K562 (cell line): ENCODE measurements at regions not wholly inside any gene's neighbourhood (a gene's known extent, or its start where the extent isn't known, plus 50 kb on each side); places are given as distances from the start of the nearest gene placed in this dataset.

Experiments used
- ATAC-seq: fragments of 200-7000 bp; cut with Tn5 transposase; 3 replicates; pipeline ENCODE4 v1.9.1; 2020; ENCODE audit warnings: moderate library complexity
- BruUV-seq: library from RNA; stranded (reverse); fragments of 400-500 nt; replicated peaks from 2 replicates; lab custom pipeline; 2021; lab: Mats Ljungman, UMichigan
- CTCF ChIA-PET: fragments of 300-600 bp; formaldehyde crosslinking; extraction: SDS; loops from one replicate; lab custom pipeline; 2021; ENCODE audit warnings: low intra/inter-chr PET ratio; lab: Yijun Ruan, JAX
- POLR2A ChIA-PET: fragments of 300-600, 350-650 bp; sonication (Branson Sonifier 250); formaldehyde crosslinking; extraction: SDS; loops from one replicate; lab custom pipeline; 2021; ENCODE audit warnings: antibody characterized with exemption, inconsistent platforms; lab: Yijun Ruan, JAX
- DNase-seq, 4 experiments: peaks; one replicate each; pipeline versions ENCODE4 v3.0.0 to v3.0.0-alpha.2; 2011 to 2018; ENCODE audit warnings: low spot score in 3 of 4, mixed read lengths in 3 of 4; ENCODE audit errors: extremely low read depth in 1 of 4
- FAIRE-seq: peaks from 2 replicates; lab custom pipeline; 2011; peaks lifted over from hg19 to GRCh38; lab: Jason Lieb, UNC
- H2AFZ ChIP-seq: 2 replicates; pipeline ENCODE4 v1.6.0; 2011; ENCODE audit warnings: low read depth, low read length, control low read depth, inconsistent platforms
- H3K27ac ChIP-seq: fragments of 200-600 bp; 3 replicates; pipeline ENCODE4 v1.8.0; 2011; ENCODE audit warnings: low read depth, mild to moderate bottlenecking, control low read depth, inconsistent platforms, low read length, moderate library complexity, mixed read lengths; ENCODE audit errors: extremely low read depth
- H3K27me3 ChIP-seq, 2 experiments: fragments of 300-600 bp in 1 of 2; 2 replicates in 1 of 2; 3 replicates in 1 of 2; pipeline versions ENCODE4 v1.6.0 to v1.8.0; 2011; ENCODE audit warnings: inconsistent platforms in 2 of 2, low read length in 2 of 2, mild to moderate bottlenecking in 1 of 2, mixed read lengths in 1 of 2, moderate library complexity in 1 of 2; ENCODE audit not compliant: control insufficient read depth in 2 of 2, insufficient read depth in 2 of 2
- H3K36me3 ChIP-seq: fragments of 300-600 bp; 3 replicates; pipeline ENCODE4 v1.8.0; 2011; ENCODE audit warnings: mild to moderate bottlenecking, low read length, inconsistent platforms; ENCODE audit not compliant: control insufficient read depth, insufficient read depth
- H3K4me1 ChIP-seq, 2 experiments: fragments of 200-600 bp in 1 of 2; replicated peaks in 1 of 2; 2 replicates in 1 of 2; 3 replicates in 1 of 2; pipeline versions ENCODE4 v1.5.1 to v1.8.0; 2011; ENCODE audit warnings: inconsistent platforms in 2 of 2, low read length in 2 of 2, mild to moderate bottlenecking in 1 of 2, mixed read lengths in 1 of 2, moderate library complexity in 1 of 2; ENCODE audit not compliant: control insufficient read depth in 2 of 2, insufficient read depth in 2 of 2
- H3K4me2 ChIP-seq: 2 replicates; pipeline ENCODE4 v1.6.1; 2011; ENCODE audit warnings: low read length, control low read depth, inconsistent platforms, mixed read lengths; ENCODE audit not compliant: insufficient read depth
- H3K4me3 ChIP-seq: fragments of 200-600 bp; sonication (generic), shearing (Covaris generic); 2 replicates; pipeline ENCODE4 v1.5.1; 2016; ENCODE audit warnings: control low read depth, inconsistent platforms
- H3K79me2 ChIP-seq: fragments of 200-600 bp; 3 replicates; pipeline ENCODE4 v1.8.0; 2011; ENCODE audit warnings: low read length, inconsistent platforms; ENCODE audit not compliant: control insufficient read depth, insufficient read depth
- H3K9ac ChIP-seq, 2 experiments: 2 replicates each; pipeline versions ENCODE4 v1.6.0 to v1.6.1; 2011; ENCODE audit warnings: low read depth in 2 of 2, low read length in 2 of 2, control low read depth in 1 of 2, inconsistent platforms in 1 of 2, mild to moderate bottlenecking in 1 of 2, mixed read lengths in 1 of 2; ENCODE audit not compliant: insufficient read depth in 1 of 2
- H3K9me1 ChIP-seq: one replicate; pipeline ENCODE4 v1.6.0; 2011; ENCODE audit warnings: inconsistent platforms, mild to moderate bottlenecking, low read length, moderate library complexity; ENCODE audit not compliant: control insufficient read depth, insufficient read depth
- H3K9me3 ChIP-seq: replicated peaks from 2 replicates; pipeline ENCODE4 v1.5.1; 2011; ENCODE audit warnings: low read depth, low read length, inconsistent platforms; ENCODE audit not compliant: control insufficient read depth, insufficient read depth
- H4K20me1 ChIP-seq: replicated peaks from 2 replicates; pipeline ENCODE4 v1.6.1; 2011; ENCODE audit warnings: low read length, inconsistent platforms, mixed read lengths; ENCODE audit not compliant: control insufficient read depth, insufficient read depth
- FOSL1 ChIP-seq: fragments of 200-800 bp; sonication (Bioruptor generic); conservative IDR thresholded peaks from 2 replicates; pipeline ENCODE4 v1.6.1; 2016; ENCODE audit warnings: missing genetic modification characterization, missing compliant biosample characterization
- ZNF217 ChIP-seq: sonication (generic); formaldehyde crosslinking; IDR thresholded peaks from 2 replicates; pipeline ENCODE4 v1.8.0; 2022; ENCODE audit warnings: mild to moderate bottlenecking, missing genetic modification reagents
- ZNF740 ChIP-seq, 3 experiments: fragments of 200-800 bp in 1 of 3; sonication (Bioruptor generic) in 1 of 3; sonication (generic) in 1 of 3; formaldehyde crosslinking in 1 of 3; IDR thresholded peaks; 2 replicates each; pipeline versions ENCODE4 v1.6.1 to v1.8.0; 2016 to 2022; ENCODE audit warnings: mild to moderate bottlenecking in 2 of 3, missing compliant biosample characterization in 2 of 3, missing genetic modification characterization in 2 of 3, missing genetic modification reagents in 1 of 3
- in situ Hi-C: fragments of 300-500 bp; cut with MboI; formaldehyde crosslinking; loops from 4 replicates; pipeline ENCODE4 v1.15.0; 2018; ENCODE audit warnings: inconsistent platforms, mixed read lengths
- intact Hi-C: fragments of 100-400 bp; cut with micrococcal nuclease; formaldehyde crosslinking; loops from 2 replicates; pipeline ENCODE4 v1.14.2; 2022

GRCh38 chr5:115461506-115462290 lies 82.9 kb downstream of the FEM1C start:
- Histone ChIP-seq H3K9me1 (no peaks in the 10 kb centered on the region), H3K27me3 (peaks cover 0 to 3% of the 10 kb centered on the region in 2 experiments; a peak in 2 of 5 replicates), H3K4me3 (no peak overlapping the region), H3K4me1 (no peaks in the 10 kb centered on the region), H3K79me2 (no peaks in the 10 kb centered on the region), H4K20me1 (no peaks in the 10 kb centered on the region), H3K36me3 (no peaks in the 10 kb centered on the region), H3K9ac (no peak overlapping the region), H3K9me3 (no peaks in the 10 kb centered on the region), H3K4me2 (no peak overlapping the region), H3K27ac (no peak overlapping the region), H2AFZ (no peak overlapping the region)
- no TSS peak for BruUV-seq
- no peak for ATAC-seq
- ChIA-PET CTCF (no interaction called here), POLR2A (interaction anchor here (0.6 to 2.0 kb wide), 4 partner anchors 9 to 153 kb away, joined by 3 to 5 read pairs (median 4); no protein-coding TSS in a partner anchor)
- no peak for TF ChIP-seq ZNF217
- TF ChIP-seq ZNF740 (CRISPR knock-in tag; IDR thresholded peaks at IDR 0.05), result no peak
- peak in 1 of 2 experiments; percentile 7; a peak in 1 of 4 replicates for TF ChIP-seq ZNF740 (tag; IDR thresholded peaks at IDR 0.05)
- peak; percentile 88 for TF ChIP-seq FOSL1 (tag)
- no peak for DNase-seq
- intact Hi-C loops, result no loop called here
- in situ Hi-C loops, result no loop called here
- no peak for FAIRE-seq
